ENCODE measurements at regions not wholly inside any gene's neighbourhood (a gene's known extent, or its start where the extent isn't known, plus 50 kb on each side); places are given as distances from the start of the nearest gene placed in this dataset.

- no peaks in the 10 kb centered on the region for H3K36me3 ChIP-seq (ENCODE audit: control insufficient read depth, insufficient read depth, low read length)
- no peak overlapping the region for H3K27ac ChIP-seq (ENCODE audit: low read depth, low read length, severe bottlenecking)
- H3K9me3 ChIP-seq (ENCODE audit: control insufficient read depth, low read length), result peaks cover under 1% of the 10 kb centered on the region
- H3K4me3 ChIP-seq (ENCODE audit: extremely low read depth, insufficient read depth, low read length, poor library complexity, severe bottlenecking), result no peak overlapping the region
- WGBS, 2 experiments (ENCODE audit: insufficient coverage in 2 of 2), result 63 to 67% methylated on average over 5 to 6 of the region's 9 CpGs
- H3K4me1 ChIP-seq (ENCODE audit: control insufficient read depth, insufficient read depth, low read length, poor library complexity, severe bottlenecking), result peaks cover 4% of the 10 kb centered on the region
These were observed 87.3 kb upstream of the RPL38 start for GRCh38 chr17:74116087-74116717.

DNA sequence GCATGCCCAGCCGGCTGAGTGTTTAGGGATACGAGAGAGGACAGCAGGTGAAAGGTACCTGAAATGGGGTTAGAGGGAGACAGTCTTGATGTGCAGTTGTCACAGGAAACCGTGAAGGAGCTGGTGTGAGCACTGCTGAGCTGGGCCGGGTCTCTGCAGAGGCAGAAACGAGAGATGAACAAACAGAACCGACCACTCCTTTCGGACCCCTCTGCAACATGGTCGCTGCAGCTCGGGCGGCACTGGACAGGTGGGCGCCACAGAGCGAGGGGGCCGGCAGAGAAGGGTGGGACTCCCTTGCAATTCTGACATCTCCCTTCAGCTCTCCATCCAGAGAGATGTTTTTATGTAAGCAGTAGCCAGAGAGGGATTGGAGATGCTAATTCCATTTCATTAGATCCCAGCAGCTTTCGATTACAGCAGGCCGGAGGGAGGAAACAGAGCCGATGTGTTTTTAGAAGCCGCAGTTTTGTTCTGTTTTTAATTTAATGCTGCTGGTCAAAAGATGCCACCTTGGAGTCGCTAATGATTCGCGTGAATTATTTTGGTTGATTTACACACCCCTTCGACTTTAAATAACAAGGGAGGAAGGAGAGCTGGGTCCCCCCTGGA is 86.3 kb upstream of the RPL38 start:
- Histone ChIP-seq H3K9me3 (ENCODE audit: control insufficient read depth, low read length) (peaks cover 7% of the 10 kb centered on the region), H3K4me3 (ENCODE audit: extremely low read depth, insufficient read depth, low read length, poor library complexity, severe bottlenecking) (no peak overlapping the region), H3K36me3 (ENCODE audit: control insufficient read depth, insufficient read depth, low read length) (no peaks in the 10 kb centered on the region), H3K27ac (ENCODE audit: low read depth, low read length, severe bottlenecking) (no peak overlapping the region), H3K4me1 (ENCODE audit: control insufficient read depth, insufficient read depth, low read length, poor library complexity, severe bottlenecking) (peaks cover 4% of the 10 kb centered on the region)
- WGBS, 2 experiments (ENCODE audit: insufficient coverage in 2 of 2), result 73 to 80% methylated on average over 17 to 20 of the region's 21 CpGs

- peaks cover 5% of the 10 kb centered on the region for H3K4me1 ChIP-seq (ENCODE audit: control insufficient read depth, insufficient read depth, low read length, poor library complexity, severe bottlenecking)
- H3K27ac ChIP-seq (ENCODE audit: low read depth, low read length, severe bottlenecking), result no peak overlapping the region
- H3K9me3 ChIP-seq (ENCODE audit: control insufficient read depth, low read length), result peaks cover 7% of the 10 kb centered on the region
- WGBS, 2 experiments (ENCODE audit: insufficient coverage in 2 of 2), result 65 to 74% methylated on average over 5 of the region's 5 CpGs
- no peaks in the 10 kb centered on the region for H3K36me3 ChIP-seq (ENCODE audit: control insufficient read depth, insufficient read depth, low read length)
- no peak overlapping the region for H3K4me3 ChIP-seq (ENCODE audit: extremely low read depth, insufficient read depth, low read length, poor library complexity, severe bottlenecking)
These were observed 85.5 kb upstream of the RPL38 start for GRCh38 chr17:74117999-74118421.

DNA sequence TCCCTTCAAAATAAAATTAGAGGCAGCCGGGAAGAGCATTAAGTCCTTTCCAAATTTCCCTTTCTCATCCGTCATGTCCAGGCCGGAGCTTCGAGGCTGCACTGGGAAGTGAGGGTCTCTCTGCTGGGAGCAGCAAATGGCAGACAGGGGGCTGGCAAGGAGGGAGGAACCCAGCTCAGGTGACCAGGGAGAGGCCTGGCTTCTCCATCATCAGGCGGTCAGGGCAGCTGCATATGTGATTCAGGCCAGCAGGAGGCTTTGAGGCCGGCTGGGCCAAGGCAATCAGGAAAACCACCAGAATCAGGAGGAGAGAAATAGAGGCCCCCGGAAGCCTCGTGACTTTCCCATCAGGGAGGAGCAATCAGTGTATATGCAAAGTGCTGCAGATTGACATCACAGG is 85.0 kb upstream of the RPL38 start:
- H3K36me3 ChIP-seq (ENCODE audit: control insufficient read depth, insufficient read depth, low read length), result no peaks in the 10 kb centered on the region
- peaks cover 7% of the 10 kb centered on the region for H3K9me3 ChIP-seq (ENCODE audit: control insufficient read depth, low read length)
- H3K4me1 ChIP-seq (ENCODE audit: control insufficient read depth, insufficient read depth, low read length, poor library complexity, severe bottlenecking), result peaks cover 10% of the 10 kb centered on the region
- 31 to 33% methylated on average over 4 to 8 of the region's 8 CpGs for WGBS, 2 experiments (ENCODE audit: insufficient coverage in 2 of 2)
- no peak overlapping the region for H3K4me3 ChIP-seq (ENCODE audit: extremely low read depth, insufficient read depth, low read length, poor library complexity, severe bottlenecking)
- H3K27ac ChIP-seq (ENCODE audit: low read depth, low read length, severe bottlenecking), result no peak overlapping the region

- Histone ChIP-seq H3K9me3 (ENCODE audit: control insufficient read depth, low read length) (peaks cover 7% of the 10 kb centered on the region), H3K4me1 (ENCODE audit: control insufficient read depth, insufficient read depth, low read length, poor library complexity, severe bottlenecking) (peaks cover 16% of the 10 kb centered on the region), H3K4me3 (ENCODE audit: extremely low read depth, insufficient read depth, low read length, poor library complexity, severe bottlenecking) (no peak overlapping the region), H3K27ac (ENCODE audit: low read depth, low read length, severe bottlenecking) (no peak overlapping the region), H3K36me3 (ENCODE audit: control insufficient read depth, insufficient read depth, low read length) (no peaks in the 10 kb centered on the region)
- 94 to 95% methylated on average over 12 to 14 of the region's 16 CpGs for WGBS, 2 experiments (ENCODE audit: insufficient coverage in 2 of 2)
These were observed 84.4 kb upstream of the RPL38 start for GRCh38 chr17:74119049-74119580.

DNA sequence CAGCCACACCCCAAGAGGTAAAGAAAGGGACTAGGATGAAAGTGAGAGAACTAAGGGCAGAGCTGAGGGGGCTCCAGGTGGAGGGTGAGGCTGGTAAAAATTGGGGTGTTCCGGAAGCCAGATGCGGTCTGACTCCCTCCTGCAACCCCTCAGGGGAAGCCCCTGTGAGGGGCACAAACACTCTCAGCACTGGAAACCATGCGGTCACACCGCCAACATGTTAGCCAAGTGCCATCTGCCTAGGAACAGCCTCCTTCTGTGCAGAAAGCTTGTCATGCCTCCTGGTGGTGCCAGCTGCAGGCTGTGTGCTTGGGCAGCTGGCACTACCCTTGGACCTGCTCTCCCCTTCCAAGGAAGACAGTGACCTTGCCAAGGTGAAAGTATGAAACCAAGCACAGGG is 83.5 kb upstream of the RPL38 start:
- 89 to 94% methylated on average over 4 of the region's 4 CpGs for WGBS, 2 experiments (ENCODE audit: insufficient coverage in 2 of 2)
- Histone ChIP-seq H3K9me3 (ENCODE audit: control insufficient read depth, low read length) (peaks cover 7% of the 10 kb centered on the region), H3K27ac (ENCODE audit: low read depth, low read length, severe bottlenecking) (no peak overlapping the region), H3K4me3 (ENCODE audit: extremely low read depth, insufficient read depth, low read length, poor library complexity, severe bottlenecking) (no peak overlapping the region), H3K4me1 (ENCODE audit: control insufficient read depth, insufficient read depth, low read length, poor library complexity, severe bottlenecking) (peaks cover 16% of the 10 kb centered on the region), H3K36me3 (ENCODE audit: control insufficient read depth, insufficient read depth, low read length) (no peaks in the 10 kb centered on the region)

GRCh38 chr17:74123350-74123749 is 80.1 kb upstream of the RPL38 start:
- Histone ChIP-seq H3K27ac (ENCODE audit: low read depth, low read length, severe bottlenecking) (peak overlapping the region; percentile 69), H3K4me3 (ENCODE audit: extremely low read depth, insufficient read depth, low read length, poor library complexity, severe bottlenecking) (no peak overlapping the region), H3K9me3 (ENCODE audit: control insufficient read depth, low read length) (peaks cover 7% of the 10 kb centered on the region), H3K4me1 (ENCODE audit: control insufficient read depth, insufficient read depth, low read length, poor library complexity, severe bottlenecking) (peaks cover 16% of the 10 kb centered on the region), H3K36me3 (ENCODE audit: control insufficient read depth, insufficient read depth, low read length) (no peaks in the 10 kb centered on the region)

DNA sequence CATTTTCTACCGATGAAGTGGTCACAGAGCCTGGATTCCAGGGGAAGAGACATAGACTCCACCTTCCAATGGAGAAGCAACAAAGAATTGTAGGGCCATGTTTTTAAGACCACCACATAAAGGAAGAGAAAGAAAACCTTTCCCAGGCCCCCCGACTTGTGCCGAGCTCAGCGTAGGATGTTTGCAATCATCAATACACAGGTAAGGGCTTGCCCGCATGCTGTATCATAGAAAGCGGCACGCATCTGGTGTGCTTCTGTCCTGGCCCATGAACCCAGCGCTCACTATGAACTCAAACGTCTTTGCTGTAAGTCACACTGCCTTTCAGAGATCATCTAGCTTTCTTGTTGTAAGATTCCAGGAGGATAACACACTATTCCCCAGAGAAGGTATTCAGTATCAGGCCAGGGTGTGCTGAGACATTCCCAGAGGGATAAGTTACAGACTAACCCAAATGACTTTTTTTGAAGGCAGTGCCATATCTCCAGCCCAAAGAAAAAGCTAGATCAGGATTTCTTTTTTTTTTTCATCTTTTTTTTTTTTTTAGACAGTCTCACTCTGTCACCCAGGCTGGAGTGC is 79.5 kb upstream of the RPL38 start:
- peaks cover 16% of the 10 kb centered on the region for H3K4me1 ChIP-seq (ENCODE audit: control insufficient read depth, insufficient read depth, low read length, poor library complexity, severe bottlenecking)
- no peak overlapping the region for H3K4me3 ChIP-seq (ENCODE audit: extremely low read depth, insufficient read depth, low read length, poor library complexity, severe bottlenecking)
- 81 to 94% methylated on average over 9 of the region's 9 CpGs for WGBS, 2 experiments (ENCODE audit: insufficient coverage in 2 of 2)
- H3K36me3 ChIP-seq (ENCODE audit: control insufficient read depth, insufficient read depth, low read length), result no peaks in the 10 kb centered on the region
- peaks cover 7% of the 10 kb centered on the region for H3K9me3 ChIP-seq (ENCODE audit: control insufficient read depth, low read length)
- H3K27ac ChIP-seq (ENCODE audit: low read depth, low read length, severe bottlenecking), result peak overlapping the region; percentile 69

DNA sequence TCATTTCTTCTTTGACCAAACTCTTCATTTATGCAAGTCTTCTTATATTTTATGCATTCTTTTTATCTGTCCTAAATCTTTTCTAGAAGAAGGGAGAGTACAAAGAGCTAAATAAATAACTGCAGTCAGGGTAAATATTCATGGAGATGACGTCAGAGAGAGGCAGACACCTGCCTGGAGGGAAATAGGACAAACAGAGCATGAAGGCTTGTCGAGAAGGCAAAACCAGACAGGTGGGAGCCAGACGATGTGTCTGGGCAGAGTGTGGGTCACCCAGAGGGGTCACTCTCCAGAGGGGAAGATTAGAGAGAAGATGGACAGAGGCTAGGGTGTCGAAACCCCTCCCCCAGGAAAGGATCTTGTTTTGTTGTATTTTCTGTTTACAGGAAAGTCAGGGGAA is 78.3 kb upstream of the RPL38 start:
- H3K27ac ChIP-seq (ENCODE audit: low read depth, low read length, severe bottlenecking), result no peak overlapping the region
- 79 to 80% methylated on average over 3 to 4 of the region's 4 CpGs for WGBS, 2 experiments (ENCODE audit: insufficient coverage in 2 of 2)
- peaks cover 7% of the 10 kb centered on the region for H3K9me3 ChIP-seq (ENCODE audit: control insufficient read depth, low read length)
- no peak overlapping the region for H3K4me3 ChIP-seq (ENCODE audit: extremely low read depth, insufficient read depth, low read length, poor library complexity, severe bottlenecking)
- peaks cover 12% of the 10 kb centered on the region for H3K4me1 ChIP-seq (ENCODE audit: control insufficient read depth, insufficient read depth, low read length, poor library complexity, severe bottlenecking)
- H3K36me3 ChIP-seq (ENCODE audit: control insufficient read depth, insufficient read depth, low read length), result no peaks in the 10 kb centered on the region

DNA sequence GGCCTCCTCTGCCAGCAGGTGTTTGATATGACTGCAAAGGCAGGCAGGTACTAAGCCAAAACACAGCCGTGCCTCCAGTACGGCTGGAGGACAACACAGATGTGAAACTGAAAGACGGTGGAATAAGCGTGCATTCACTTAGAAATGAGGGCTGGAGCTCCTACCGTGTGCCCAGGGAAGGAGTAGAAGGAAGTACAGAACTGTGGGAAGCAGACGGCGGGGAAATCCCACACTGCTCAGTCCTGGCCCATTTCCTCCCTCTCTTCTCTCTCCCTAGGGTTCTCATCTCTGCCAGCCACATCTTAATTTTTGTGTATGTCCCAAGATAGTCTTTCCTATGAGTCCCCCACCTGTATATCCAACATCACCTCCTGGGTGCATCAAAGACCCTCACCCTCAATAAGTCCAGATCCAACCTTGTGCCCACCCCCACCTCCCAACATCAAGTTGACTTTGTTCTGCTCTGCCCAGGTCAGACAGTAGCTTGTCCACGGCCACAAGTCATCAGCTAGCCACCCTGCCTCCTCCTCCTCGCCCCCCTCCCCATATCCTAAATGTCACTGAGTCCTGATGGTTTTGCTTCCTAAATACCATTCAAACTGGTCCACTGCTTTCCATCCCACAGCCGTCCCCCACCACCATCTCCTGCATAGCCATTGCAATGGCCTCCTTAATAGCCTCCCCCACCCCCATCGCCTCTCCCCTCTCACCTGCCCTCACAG is 77.1 kb upstream of the RPL38 start:
- Histone ChIP-seq H3K9me3 (ENCODE audit: control insufficient read depth, low read length) (peaks cover 5% of the 10 kb centered on the region), H3K4me3 (ENCODE audit: extremely low read depth, insufficient read depth, low read length, poor library complexity, severe bottlenecking) (no peak overlapping the region), H3K36me3 (ENCODE audit: control insufficient read depth, insufficient read depth, low read length) (no peaks in the 10 kb centered on the region), H3K4me1 (ENCODE audit: control insufficient read depth, insufficient read depth, low read length, poor library complexity, severe bottlenecking) (peaks cover 12% of the 10 kb centered on the region), H3K27ac (ENCODE audit: low read depth, low read length, severe bottlenecking) (no peak overlapping the region)
- 86 to 93% methylated on average over 9 to 11 of the region's 11 CpGs for WGBS, 2 experiments (ENCODE audit: insufficient coverage in 2 of 2)

Data from mesodermal cell (in vitro differentiated cells).